ENCODE measurements at regions not wholly inside any gene's neighbourhood (a gene's known extent, or its start where the extent isn't known, plus 50 kb on each side); places are given as distances from the start of the nearest gene placed in this dataset.

DNA sequence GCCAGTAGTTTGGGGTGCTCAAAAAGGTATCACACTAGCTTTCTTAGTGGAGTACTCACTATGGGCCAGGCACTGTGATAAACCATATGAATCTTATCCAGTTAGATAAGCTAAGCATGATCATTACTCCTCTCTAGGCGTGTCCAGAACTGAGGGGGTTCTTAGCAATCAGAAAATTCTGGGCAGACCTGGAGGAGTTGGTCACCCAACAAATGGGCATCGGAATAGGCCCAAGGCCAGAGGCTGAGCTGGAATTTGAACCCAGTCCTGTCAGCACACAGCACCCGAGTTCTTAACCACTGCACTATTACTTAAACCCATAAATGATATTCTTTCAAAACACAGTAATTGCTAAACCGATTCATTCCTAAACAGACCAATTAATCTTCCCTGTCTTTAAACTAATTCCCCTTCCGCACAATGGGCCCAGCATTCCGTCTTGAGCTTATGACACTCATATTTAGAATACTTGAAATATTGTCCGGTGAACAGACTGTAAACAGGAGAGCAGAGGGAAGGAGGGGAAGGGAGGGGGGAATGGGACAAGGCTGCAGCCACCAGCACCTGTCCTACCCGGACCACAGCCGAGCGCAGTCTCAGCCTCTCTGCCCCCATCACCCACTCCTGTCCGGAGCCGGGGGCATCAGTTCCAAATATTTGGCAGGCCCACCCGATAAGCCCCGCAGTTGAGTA is 113.0 kb upstream of the GADD45A start:
- CTCF ChIA-PET, result interaction anchor here (1.1 kb wide), 1 partner anchor 11 kb away, joined by 3 read pairs; no protein-coding TSS in a partner anchor
- no peak overlapping the region for H3K4me3 ChIP-seq
- no peak overlapping the region for H2AFZ ChIP-seq
- H4K20me1 ChIP-seq (ENCODE audit: insufficient read depth), result no peaks in the 10 kb centered on the region
- H3K9me2 ChIP-seq (ENCODE audit: insufficient read depth), result no peaks in the 10 kb centered on the region
- peaks cover 39% of the 10 kb centered on the region for H3F3A ChIP-seq (ENCODE audit: insufficient read depth, low read depth)
- peaks cover 52% of the 10 kb centered on the region for H3K4me1 ChIP-seq (replicated peaks; ENCODE audit: insufficient read depth)
- no peaks in the 10 kb centered on the region for H3K27me3 ChIP-seq (ENCODE audit: insufficient read depth, low read depth)
- intact Hi-C loops (cut with micrococcal nuclease; ENCODE audit: unreplicated experiment), result loop anchor here (5.0 kb wide), 1 partner anchor 55 kb away; no protein-coding TSS in a partner anchor
- TF ChIP-seq EZH2 (IDR thresholded peaks at IDR 0.05; ENCODE audit: low read depth), result no peak
- TF ChIP-seq, protein P1, sequence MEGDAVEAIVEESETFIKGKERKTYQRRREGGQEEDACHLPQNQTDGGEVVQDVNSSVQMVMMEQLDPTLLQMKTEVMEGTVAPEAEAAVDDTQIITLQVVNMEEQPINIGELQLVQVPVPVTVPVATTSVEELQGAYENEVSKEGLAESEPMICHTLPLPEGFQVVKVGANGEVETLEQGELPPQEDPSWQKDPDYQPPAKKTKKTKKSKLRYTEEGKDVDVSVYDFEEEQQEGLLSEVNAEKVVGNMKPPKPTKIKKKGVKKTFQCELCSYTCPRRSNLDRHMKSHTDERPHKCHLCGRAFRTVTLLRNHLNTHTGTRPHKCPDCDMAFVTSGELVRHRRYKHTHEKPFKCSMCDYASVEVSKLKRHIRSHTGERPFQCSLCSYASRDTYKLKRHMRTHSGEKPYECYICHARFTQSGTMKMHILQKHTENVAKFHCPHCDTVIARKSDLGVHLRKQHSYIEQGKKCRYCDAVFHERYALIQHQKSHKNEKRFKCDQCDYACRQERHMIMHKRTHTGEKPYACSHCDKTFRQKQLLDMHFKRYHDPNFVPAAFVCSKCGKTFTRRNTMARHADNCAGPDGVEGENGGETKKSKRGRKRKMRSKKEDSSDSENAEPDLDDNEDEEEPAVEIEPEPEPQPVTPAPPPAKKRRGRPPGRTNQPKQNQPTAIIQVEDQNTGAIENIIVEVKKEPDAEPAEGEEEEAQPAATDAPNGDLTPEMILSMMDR (conservative IDR thresholded peaks at IDR 0.05), result no peak
- H3K79me2 ChIP-seq (ENCODE audit: low read depth), result no peaks in the 10 kb centered on the region
- no peaks in the 10 kb centered on the region for H3K9me3 ChIP-seq (ENCODE audit: insufficient read depth, low read depth)
- H3K4me2 ChIP-seq, result peak overlapping the region; percentile 53
- H3K27ac ChIP-seq, result peak overlapping the region; percentile 94
- BruUV-seq (replicated peaks), result TSS peak; percentile 11
- POLR2A ChIA-PET (ENCODE audit: unreplicated experiment), result interaction anchor here (0.7 to 2.4 kb wide), 4 partner anchors 40 to 117 kb away, joined by 3 to 60 read pairs (median 10); partner anchors contain the start of gene GADD45A
- H3K36me3 ChIP-seq (ENCODE audit: low read depth), result no peaks in the 10 kb centered on the region
- peak in 1 of 2 experiments; percentile 49 for DNase-seq

DNA sequence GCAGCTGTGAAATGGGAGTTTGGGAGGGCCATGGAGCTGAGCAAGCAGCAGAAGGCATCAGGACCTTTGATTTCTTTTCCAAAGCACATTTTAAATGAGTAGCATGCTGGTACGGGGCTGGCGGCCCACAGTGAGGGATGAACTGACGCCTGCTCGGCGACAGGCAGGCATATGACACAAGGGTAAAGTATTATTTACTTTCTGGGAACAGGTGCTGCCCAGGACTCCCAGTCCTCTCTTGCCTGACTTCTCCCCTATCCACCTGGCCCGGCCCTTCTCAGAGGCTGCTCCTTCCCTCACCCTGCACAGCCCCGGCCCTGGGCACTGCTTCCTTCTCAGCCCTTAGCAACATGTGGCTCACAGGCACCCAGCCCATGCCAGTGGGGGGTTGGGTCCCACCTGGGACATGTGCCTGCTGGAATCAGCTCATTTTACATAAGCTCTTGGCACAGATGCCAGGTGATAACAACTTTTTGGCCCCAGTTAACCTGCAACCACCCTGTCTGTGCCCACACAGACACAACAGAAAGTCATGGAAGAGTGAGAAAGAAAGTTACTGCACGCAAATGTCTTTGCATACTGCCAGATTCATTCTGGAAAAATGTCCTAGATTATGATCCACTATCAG is 112.3 kb upstream of the GADD45A start:
- Histone ChIP-seq H3K9me3 (ENCODE audit: insufficient read depth, low read depth) (no peaks in the 10 kb centered on the region), H4K20me1 (ENCODE audit: insufficient read depth) (no peaks in the 10 kb centered on the region), H3K79me2 (ENCODE audit: low read depth) (no peaks in the 10 kb centered on the region), H3K27ac (peak overlapping the region; percentile 94), H3K4me2 (peak overlapping the region; percentile 53), H3K36me3 (ENCODE audit: low read depth) (no peaks in the 10 kb centered on the region), H3K4me3 (no peak overlapping the region), H3K9me2 (ENCODE audit: insufficient read depth) (no peaks in the 10 kb centered on the region), H3F3A (ENCODE audit: insufficient read depth, low read depth) (peaks cover 39% of the 10 kb centered on the region), H3K27me3 (ENCODE audit: insufficient read depth, low read depth) (no peaks in the 10 kb centered on the region), H2AFZ (no peak overlapping the region), H3K4me1 (replicated peaks; ENCODE audit: insufficient read depth) (peaks cover 52% of the 10 kb centered on the region)
- BruUV-seq (replicated peaks), result no TSS peak
- POLR2A ChIA-PET (ENCODE audit: unreplicated experiment), result interaction anchor here (0.7 to 1.3 kb wide), 6 partner anchors 11 to 116 kb away, joined by 3 to 16 read pairs (median 4); partner anchors contain the start of gene GADD45A
- CTCF ChIA-PET, result no interaction called here
- peak; percentile 87 to 91 for DNase-seq
- TF ChIP-seq, protein P1 (conservative IDR thresholded peaks at IDR 0.05), result no peak
- TF ChIP-seq EZH2 (IDR thresholded peaks at IDR 0.05; ENCODE audit: low read depth), result no peak
- intact Hi-C loops (cut with micrococcal nuclease; ENCODE audit: unreplicated experiment), result loop anchor here (5.0 kb wide), 1 partner anchor 55 kb away; no protein-coding TSS in a partner anchor

DNA sequence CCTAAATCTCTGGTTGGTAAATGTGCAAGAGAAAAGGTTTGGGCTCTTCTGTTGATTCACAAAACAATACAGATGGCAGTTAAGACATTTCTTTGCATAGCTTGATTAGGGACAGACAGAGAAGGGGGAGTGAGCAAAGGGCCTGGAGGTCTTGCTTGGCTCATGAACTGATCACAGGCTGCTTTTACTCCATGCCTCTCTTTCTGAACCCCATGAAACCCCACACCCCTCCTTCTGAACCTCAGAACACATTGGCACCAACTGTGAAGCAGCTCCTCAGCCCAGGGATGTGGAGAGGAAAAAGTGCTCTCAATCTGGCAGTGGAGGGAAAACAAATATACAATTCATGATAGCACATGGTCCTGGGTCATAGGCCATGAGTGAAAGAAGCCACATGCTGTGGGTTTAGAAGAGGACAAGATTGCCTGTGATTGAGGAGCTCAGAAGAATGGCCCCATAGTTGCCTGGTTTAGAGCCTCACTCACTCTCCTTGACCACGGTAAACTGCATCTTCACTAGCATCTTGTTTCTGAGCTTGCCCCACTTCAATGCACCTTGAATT is 111.6 kb upstream of the GADD45A start:
- no peak for TF ChIP-seq EZH2 (IDR thresholded peaks at IDR 0.05; ENCODE audit: low read depth)
- TF ChIP-seq, protein P1 (conservative IDR thresholded peaks at IDR 0.05), result no peak
- Histone ChIP-seq H3F3A (ENCODE audit: insufficient read depth, low read depth) (peaks cover 39% of the 10 kb centered on the region), H3K9me3 (ENCODE audit: insufficient read depth, low read depth) (no peaks in the 10 kb centered on the region), H3K79me2 (ENCODE audit: low read depth) (no peaks in the 10 kb centered on the region), H3K36me3 (ENCODE audit: low read depth) (no peaks in the 10 kb centered on the region), H3K27ac (peak overlapping the region; percentile 94), H4K20me1 (ENCODE audit: insufficient read depth) (no peaks in the 10 kb centered on the region), H3K27me3 (ENCODE audit: insufficient read depth, low read depth) (no peaks in the 10 kb centered on the region), H2AFZ (no peak overlapping the region), H3K4me2 (peak overlapping the region; percentile 53), H3K9me2 (ENCODE audit: insufficient read depth) (no peaks in the 10 kb centered on the region), H3K4me1 (replicated peaks; ENCODE audit: insufficient read depth) (peaks cover 52% of the 10 kb centered on the region), H3K4me3 (no peak overlapping the region)
- CTCF ChIA-PET, result interaction anchor here (1.0 kb wide), 1 partner anchor 12 kb away, joined by 3 read pairs; no protein-coding TSS in a partner anchor
- intact Hi-C loops (cut with micrococcal nuclease; ENCODE audit: unreplicated experiment), result loop anchor here (5.0 kb wide), 1 partner anchor 54 kb away; no protein-coding TSS in a partner anchor
- BruUV-seq (replicated peaks), result no TSS peak
- DNase-seq, result no peak
- POLR2A ChIA-PET (ENCODE audit: unreplicated experiment), result interaction anchor here (0.7 to 1.3 kb wide), 3 partner anchors 12 to 112 kb away, joined by 5 to 16 read pairs (median 8); partner anchors contain the start of gene GADD45A

Measured in PC-9 (cell line).